GM18520 (cell line): ENCODE measurements at regions not wholly inside any gene's neighbourhood (a gene's known extent, or its start where the extent isn't known, plus 50 kb on each side); places are given as distances from the start of the nearest gene placed in this dataset.
"Not testable (repeated sequence)": the region's sequence is repeated elsewhere in the genome, so short reads cannot be mapped to it uniquely, and the experiment has no call there.

Experiments used
- ATAC-seq: cut with Tn5 transposase; IDR thresholded peaks from one replicate; pipeline ENCODE4 v1.9.1; 2021; ENCODE audit not compliant: unreplicated experiment

- no peak for ATAC-seq
Measured at GRCh38 chr14:45727133-45727532, 474.1 kb upstream of the MIS18BP1 start.

DNA sequence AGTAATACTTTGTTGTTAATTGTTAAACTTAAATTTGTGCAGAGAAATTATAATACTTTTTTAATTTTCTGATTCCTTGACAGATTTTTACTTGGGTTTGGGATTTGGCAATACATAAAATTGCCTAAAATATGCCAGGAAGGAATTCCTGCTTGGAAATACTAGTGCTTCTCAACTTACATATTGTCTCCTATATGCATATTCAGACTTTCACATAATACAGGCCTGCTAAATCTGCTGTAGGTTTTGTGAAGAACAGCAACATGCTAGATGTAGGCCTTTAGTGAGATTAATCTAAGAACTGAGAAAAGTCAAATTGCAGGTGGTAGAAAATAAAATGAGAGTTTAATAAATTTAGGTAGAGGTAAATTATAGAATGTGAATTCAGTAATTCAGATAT, 468.5 kb upstream of the MIS18BP1 start:
- no peak for ATAC-seq

DNA sequence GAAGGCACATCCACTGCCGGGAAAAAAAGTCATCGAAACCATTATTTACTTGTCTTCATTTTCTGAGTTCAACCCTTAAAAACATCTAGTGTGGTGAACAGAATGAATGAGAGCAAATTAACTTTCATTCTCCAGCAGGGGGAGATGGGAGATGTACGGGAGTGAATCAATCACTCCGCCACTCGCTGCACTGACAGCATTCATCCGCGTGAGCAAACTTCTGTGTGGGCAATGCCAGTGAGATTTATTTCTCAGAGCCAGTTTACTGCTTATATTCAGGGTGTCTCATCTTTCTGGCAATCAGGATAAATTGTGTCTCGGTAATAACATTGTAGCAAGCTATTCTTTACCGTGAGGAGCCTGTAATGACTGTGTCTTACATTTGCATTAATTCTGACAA, 463.6 kb upstream of the MIS18BP1 start:
- ATAC-seq = no peak

DNA sequence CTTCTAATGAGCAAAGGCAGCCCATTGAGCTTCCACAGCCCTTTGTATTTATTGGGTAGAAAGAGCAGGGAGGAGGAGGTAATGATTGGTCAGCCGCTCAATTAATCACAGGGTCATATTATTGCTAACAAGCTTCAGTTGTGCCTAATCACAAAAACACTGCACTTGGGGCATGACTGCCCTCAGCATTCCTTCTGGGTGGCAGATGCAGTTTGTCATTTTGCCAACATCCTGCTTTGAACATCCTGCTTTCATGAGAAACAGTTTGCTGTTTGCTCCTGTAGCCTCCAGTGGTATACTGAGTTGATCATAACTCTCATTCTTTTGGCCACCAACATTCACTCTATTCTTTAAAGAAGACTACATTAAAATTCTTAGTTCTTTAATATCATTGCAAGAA, 462.9 kb upstream of the MIS18BP1 start:
- no peak for ATAC-seq

DNA sequence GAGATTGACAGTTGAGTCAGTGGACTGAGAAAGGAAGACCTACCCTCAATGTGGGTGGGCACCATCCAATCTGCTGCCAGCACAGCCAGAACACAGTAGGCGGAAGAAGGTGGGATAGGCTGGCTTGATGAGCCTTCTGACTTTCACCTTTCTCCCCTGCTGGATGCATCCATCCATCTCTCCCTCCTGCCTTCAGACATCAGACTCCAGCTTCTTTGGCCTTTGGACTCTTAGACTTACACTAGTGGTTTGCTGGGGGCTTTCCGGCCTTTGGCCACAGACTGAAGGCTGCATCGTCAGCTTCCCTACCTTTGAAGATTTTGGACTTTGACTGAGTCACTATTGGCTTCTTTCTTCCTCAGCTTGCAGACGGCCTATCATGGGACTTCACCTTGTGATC, 456.5 kb upstream of the MIS18BP1 start:
- ATAC-seq = no peak

DNA sequence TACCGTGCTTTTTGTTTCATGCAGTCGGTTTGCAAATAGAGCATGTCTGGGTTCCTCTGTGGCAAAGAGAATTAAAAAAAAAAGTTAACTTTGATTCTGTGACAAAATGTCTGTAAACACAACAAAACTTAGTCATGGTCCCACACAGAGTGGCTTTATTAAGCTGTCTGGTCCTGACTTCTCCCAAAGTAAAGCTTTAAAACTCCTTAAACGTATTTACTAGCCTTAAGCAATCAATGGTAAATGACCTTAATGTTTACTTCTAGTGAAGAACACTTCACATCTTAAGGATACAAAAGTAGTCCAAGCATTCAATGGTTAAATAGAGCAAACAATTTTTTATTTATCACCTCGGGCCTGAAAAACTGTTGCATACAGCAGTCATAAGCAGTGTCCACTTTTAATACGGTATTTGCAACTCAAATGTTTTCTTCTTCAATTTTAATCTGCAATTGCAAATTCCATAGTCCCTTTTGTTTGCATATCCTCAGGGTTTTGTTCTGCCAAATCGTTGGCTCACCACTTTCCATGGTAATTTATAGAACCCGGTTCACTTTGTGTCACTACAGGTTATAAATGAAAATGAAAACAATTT, 453.0 kb upstream of the MIS18BP1 start:
- ATAC-seq = no peak

DNA sequence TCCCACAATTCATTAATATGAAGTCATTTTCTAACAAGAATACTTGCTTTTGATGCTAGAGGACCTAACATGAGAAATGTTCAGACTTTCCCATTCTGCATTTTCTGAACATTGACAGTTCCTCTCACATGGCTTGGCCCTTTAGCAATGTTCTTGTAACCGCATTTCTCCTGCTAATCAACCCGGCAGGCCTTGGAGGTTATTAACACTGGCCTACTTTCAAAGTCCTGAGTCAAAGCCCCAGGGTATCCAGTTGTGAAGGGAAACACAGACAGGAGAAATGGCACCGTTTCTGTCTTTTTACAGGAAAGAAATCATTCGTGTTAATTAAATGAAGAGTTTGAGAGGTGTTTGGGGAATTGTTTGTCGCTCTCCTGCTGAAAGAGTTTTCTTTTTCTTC, 446.5 kb upstream of the MIS18BP1 start:
- no peak for ATAC-seq

DNA sequence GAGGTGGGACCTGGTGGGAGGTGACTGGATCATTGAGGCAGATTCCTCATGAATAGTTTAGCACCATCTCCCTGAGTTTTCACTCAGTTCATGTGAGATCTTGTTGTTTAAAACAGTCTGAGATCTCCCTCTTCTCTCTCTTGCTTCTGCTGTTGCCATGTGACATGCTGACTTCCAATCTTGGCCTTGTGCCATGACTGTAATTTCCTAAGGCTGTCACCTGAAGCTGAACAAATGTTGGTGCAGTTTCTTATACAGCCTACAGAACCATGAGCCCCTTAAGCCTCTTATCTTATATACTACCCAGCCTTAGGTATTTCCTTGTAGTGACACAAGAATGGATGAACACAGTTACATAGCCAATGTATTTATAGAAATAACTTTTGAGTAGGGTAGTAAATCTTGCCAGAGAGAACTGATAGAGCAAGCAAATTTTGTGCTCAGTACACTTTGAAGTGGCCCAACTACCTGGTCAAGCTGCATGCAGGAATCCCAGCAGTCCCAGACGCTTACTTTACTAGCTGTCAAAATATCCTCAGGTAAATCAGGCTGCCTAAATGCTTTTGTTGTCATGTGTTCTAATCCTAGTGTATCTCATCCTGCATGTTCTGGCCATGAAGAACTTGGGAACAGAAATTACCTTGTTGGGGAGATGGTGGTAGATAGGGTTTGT, 445.6 kb upstream of the MIS18BP1 start:
- ATAC-seq = no peak

- ATAC-seq = no peak
Measured at GRCh38 chr14:45686771-45687170, 433.8 kb upstream of the MIS18BP1 start.

- no peak for ATAC-seq
Measured at GRCh38 chr14:45680531-45680930, 427.5 kb upstream of the MIS18BP1 start.

DNA sequence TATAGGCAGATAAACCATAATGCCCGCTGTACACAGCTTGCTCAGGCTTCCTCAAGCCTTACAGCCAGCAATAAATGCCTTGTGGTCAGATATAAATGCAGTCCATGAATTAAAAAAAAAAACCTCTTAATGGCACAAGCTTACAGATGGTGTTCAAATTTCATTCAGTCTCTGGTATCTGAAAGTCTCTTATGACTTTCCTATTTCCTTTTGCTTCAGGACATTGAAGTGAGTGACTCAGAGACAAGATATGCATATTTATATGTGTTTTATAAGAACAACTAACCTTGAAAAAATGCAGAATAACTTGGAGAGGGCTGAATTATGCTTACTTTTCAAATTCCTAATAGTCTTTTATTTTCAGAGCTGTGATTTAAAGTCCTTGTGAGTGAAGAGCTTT, 426.9 kb upstream of the MIS18BP1 start:
- ATAC-seq = no peak

- ATAC-seq = no peak
Measured at GRCh38 chr14:45678163-45678562, 425.2 kb upstream of the MIS18BP1 start.

- no peak for ATAC-seq
Measured at GRCh38 chr14:45673420-45673819, 420.4 kb upstream of the MIS18BP1 start.

- ATAC-seq = no peak
Measured at GRCh38 chr14:45664668-45665356, 411.8 kb upstream of the MIS18BP1 start.

DNA sequence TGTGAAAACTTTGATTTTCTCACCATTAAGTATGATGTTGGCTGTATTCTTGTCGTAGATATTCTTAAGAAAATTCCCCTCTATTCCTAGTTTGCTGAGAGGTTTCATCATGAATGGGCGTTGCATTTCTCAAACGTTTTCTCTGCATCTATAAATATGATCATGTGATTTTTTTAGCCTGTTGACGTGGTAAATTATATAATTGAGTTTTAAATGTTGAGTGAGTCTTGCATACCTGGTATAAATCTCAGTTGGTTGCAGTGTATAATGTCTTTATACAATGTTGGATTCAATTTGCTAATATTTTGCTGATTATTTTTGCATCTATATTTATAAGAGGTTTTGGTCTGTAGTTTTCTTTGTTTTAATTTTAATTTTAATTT, 405.9 kb upstream of the MIS18BP1 start:
- ATAC-seq = no peak

- no peak for ATAC-seq
Measured at GRCh38 chr14:45658226-45658916, 405.4 kb upstream of the MIS18BP1 start.

GRCh38 chr14:45651890-45652289, 398.9 kb upstream of the MIS18BP1 start:
- no peak for ATAC-seq

GRCh38 chr14:45650754-45651153, 397.8 kb upstream of the MIS18BP1 start:
- ATAC-seq = no peak

GRCh38 chr14:45649051-45649450, 396.0 kb upstream of the MIS18BP1 start:
- no peak for ATAC-seq

- no peak for ATAC-seq
Measured at GRCh38 chr14:45641541-45641940, 388.5 kb upstream of the MIS18BP1 start.

DNA sequence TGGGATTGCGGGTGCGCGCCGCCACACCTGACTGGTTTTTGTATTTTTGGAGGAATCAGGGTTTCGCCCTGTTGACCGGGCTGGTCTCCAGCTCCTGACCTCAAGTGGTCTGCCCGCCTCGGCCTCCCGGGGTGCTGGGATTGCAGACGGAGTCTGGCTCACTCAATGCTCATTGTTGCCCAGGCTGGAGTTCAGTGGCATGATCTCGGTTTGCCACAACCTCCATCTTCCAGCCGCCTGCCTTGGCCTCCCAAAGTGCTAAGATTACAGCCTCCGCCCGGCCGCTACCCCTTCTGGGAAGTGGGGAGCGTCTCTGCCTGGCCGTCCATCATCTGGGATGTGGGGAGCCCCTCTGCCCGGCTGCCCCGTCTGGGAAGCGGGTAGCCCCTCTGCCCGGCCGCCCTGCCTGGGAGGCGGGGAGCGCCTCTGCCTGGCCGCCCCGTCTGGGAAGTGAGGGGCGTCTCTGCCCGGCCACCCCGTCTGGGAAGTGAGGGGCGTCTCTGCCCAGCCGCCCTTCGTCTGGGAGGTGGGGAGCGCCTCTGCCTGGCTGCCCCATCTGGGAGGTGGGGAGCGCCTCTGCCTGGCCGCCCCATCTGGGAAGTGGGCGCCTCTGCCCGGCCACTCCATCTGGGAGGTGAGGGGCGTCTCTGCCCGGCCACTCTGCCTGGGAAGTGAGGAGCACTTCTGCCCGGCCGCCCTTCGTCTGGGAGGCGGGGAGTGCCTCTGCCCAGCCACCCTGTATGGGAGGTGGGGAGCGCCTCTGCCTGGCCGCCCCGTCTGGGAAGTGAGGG, 381.8 kb upstream of the MIS18BP1 start:
- ATAC-seq = not testable (repeated sequence)
